Colonic mucosa (tissue), 4 donors: ENCODE measurements at regions not wholly inside any gene's neighbourhood (a gene's known extent, or its start where the extent isn't known, plus 50 kb on each side); places are given as distances from the start of the nearest gene placed in this dataset.

ENCODE experiments used
- DNase-seq: peaks from one replicate; pipeline ENCODE4 v3.0.0-alpha.2; 2020
- H3K27ac ChIP-seq: fragments of 200-600 bp; one replicate; pipeline ENCODE4 v1.8.0; 2021
- H3K27me3 ChIP-seq: fragments of 200-600 bp; one replicate; pipeline ENCODE4 v1.8.0; 2021
- H3K36me3 ChIP-seq: fragments of 200-600 bp; one replicate; pipeline ENCODE4 v1.8.0; 2021
- H3K4me1 ChIP-seq: fragments of 200-600 bp; one replicate; pipeline ENCODE4 v1.8.0; 2021; ENCODE audit warnings: mild to moderate bottlenecking
- H3K4me3 ChIP-seq: fragments of 200-600 bp; one replicate; pipeline ENCODE4 v1.8.0; 2021
- H3K9ac ChIP-seq, 2 donors: one replicate each; pipeline ENCODE4 v1.7.0; 2013; ENCODE audit warnings: control low read depth in 2 of 2, low read depth in 2 of 2, low read length in 2 of 2
- H3K9me3 ChIP-seq: fragments of 200-600 bp; one replicate; pipeline ENCODE4 v1.8.0; 2021
- CTCF ChIP-seq: fragments of 200-600 bp; IDR thresholded peaks from one replicate; pipeline ENCODE4 v1.8.0; 2022; ENCODE audit warnings: antibody characterized with exemption, mild to moderate bottlenecking
- intact Hi-C: fragments of 100-400 bp; cut with DNase I; formaldehyde crosslinking; loops from one replicate; pipeline ENCODE4 v1.14.1; 2022
- donor health status: healthy.
- donor health status: DM: no; HTN: no; CAD: no.
- donor health status: DM: no; HTN: no; CAD: no.

- H3K27ac ChIP-seq = no peak overlapping the region
- no peak overlapping the region for H3K9ac ChIP-seq
- DNase-seq = no peak
- intact Hi-C loops = no loop called here
- no peaks in the 10 kb centered on the region for H3K27me3 ChIP-seq
- H3K4me1 ChIP-seq = peaks cover 3% of the 10 kb centered on the region
- H3K9me3 ChIP-seq = no peaks in the 10 kb centered on the region
- H3K36me3 ChIP-seq = no peaks in the 10 kb centered on the region
- TF ChIP-seq CTCF = no peak
- H3K4me3 ChIP-seq = no peak overlapping the region
Observed at GRCh38 chr4:41446981-41447725, 90.8 kb upstream of the LIMCH1 start.

- Histone ChIP-seq H3K27ac (no peak overlapping the region), H3K4me3 (no peak overlapping the region), H3K9me3 (no peaks in the 10 kb centered on the region), H3K36me3 (no peaks in the 10 kb centered on the region), H3K9ac (no peak overlapping the region), H3K4me1 (no peaks in the 10 kb centered on the region), H3K27me3 (no peaks in the 10 kb centered on the region)
- DNase-seq = peak; percentile 36
- no peak for TF ChIP-seq CTCF
- intact Hi-C loops = no loop called here
Observed at GRCh38 chr4:41448934-41449333, 89.0 kb upstream of the LIMCH1 start.

- Histone ChIP-seq H3K27me3 (no peaks in the 10 kb centered on the region), H3K27ac (no peak overlapping the region), H3K9me3 (no peaks in the 10 kb centered on the region), H3K4me1 (no peaks in the 10 kb centered on the region), H3K9ac (no peak overlapping the region), H3K36me3 (no peaks in the 10 kb centered on the region), H3K4me3 (no peak overlapping the region)
- no peak for TF ChIP-seq CTCF
- intact Hi-C loops = no loop called here
- DNase-seq = no peak
Observed at GRCh38 chr4:41451961-41452360, 86.0 kb upstream of the LIMCH1 start.

GRCh38 chr4:41452484-41453225, 85.3 kb upstream of the LIMCH1 start:
- intact Hi-C loops = no loop called here
- Histone ChIP-seq H3K4me3 (no peak overlapping the region), H3K9ac (no peak overlapping the region), H3K9me3 (no peaks in the 10 kb centered on the region), H3K36me3 (no peaks in the 10 kb centered on the region), H3K4me1 (no peaks in the 10 kb centered on the region), H3K27ac (no peak overlapping the region), H3K27me3 (no peaks in the 10 kb centered on the region)
- no peak for DNase-seq
- TF ChIP-seq CTCF = no peak

- intact Hi-C loops = no loop called here
- Histone ChIP-seq H3K9ac (no peak overlapping the region), H3K27me3 (no peaks in the 10 kb centered on the region), H3K9me3 (no peaks in the 10 kb centered on the region), H3K36me3 (no peaks in the 10 kb centered on the region), H3K4me3 (no peak overlapping the region), H3K4me1 (no peaks in the 10 kb centered on the region), H3K27ac (no peak overlapping the region)
- no peak for DNase-seq
- TF ChIP-seq CTCF = no peak
Observed at GRCh38 chr4:41454423-41454822, 83.5 kb upstream of the LIMCH1 start.
